Fibroblast of upper back skin (primary cell): ENCODE measurements at regions not wholly inside any gene's neighbourhood (a gene's known extent, or its start where the extent isn't known, plus 50 kb on each side); places are given as distances from the start of the nearest gene placed in this dataset.

Source experiments
- DNase-seq: peaks from one replicate; pipeline ENCODE4 v3.0.0-alpha.2; 2013

- no peak for DNase-seq
Observed at GRCh38 chrX:17206584-17206983, 168.4 kb upstream of the NHS start.

GRCh38 chrX:17214962-17215361 is 160.0 kb upstream of the NHS start:
- DNase-seq: no peak

GRCh38 chrX:17226736-17227135 is 148.3 kb upstream of the NHS start:
- no peak for DNase-seq

- no peak for DNase-seq
Observed at GRCh38 chrX:17237146-17237545, 137.9 kb upstream of the NHS start.

GRCh38 chrX:17242470-17242869 is 132.5 kb upstream of the NHS start:
- DNase-seq: peak; percentile 46

GRCh38 chrX:17247144-17247543 is 127.9 kb upstream of the NHS start:
- no peak for DNase-seq

GRCh38 chrX:17262123-17262522 is 112.9 kb upstream of the NHS start:
- DNase-seq: no peak

- DNase-seq: no peak
Observed at GRCh38 chrX:17266136-17266535, 108.9 kb upstream of the NHS start.

GRCh38 chrX:17278961-17279360 is 96.0 kb upstream of the NHS start:
- no peak for DNase-seq

GRCh38 chrX:17285983-17286382 is 89.0 kb upstream of the NHS start:
- DNase-seq: no peak

- DNase-seq: peak; percentile 52
Observed at GRCh38 chrX:17291171-17291900, 83.7 kb upstream of the NHS start.

GRCh38 chrX:17292111-17292527 is 82.9 kb upstream of the NHS start:
- DNase-seq: peak; percentile 65

GRCh38 chrX:17294561-17294960 is 80.4 kb upstream of the NHS start:
- no peak for DNase-seq

- DNase-seq: no peak
Observed at GRCh38 chrX:17295791-17296190, 79.2 kb upstream of the NHS start.

GRCh38 chrX:17298564-17298963 is 76.4 kb upstream of the NHS start:
- no peak for DNase-seq

- peak; percentile 12 for DNase-seq
Observed at GRCh38 chrX:17299206-17299605, 75.8 kb upstream of the NHS start.

GRCh38 chrX:17323397-17323796 is 51.6 kb upstream of the NHS start:
- DNase-seq: no peak
